ENCODE measurements at regions not wholly inside any gene's neighbourhood (a gene's known extent, or its start where the extent isn't known, plus 50 kb on each side); places are given as distances from the start of the nearest gene placed in this dataset.

DNA sequence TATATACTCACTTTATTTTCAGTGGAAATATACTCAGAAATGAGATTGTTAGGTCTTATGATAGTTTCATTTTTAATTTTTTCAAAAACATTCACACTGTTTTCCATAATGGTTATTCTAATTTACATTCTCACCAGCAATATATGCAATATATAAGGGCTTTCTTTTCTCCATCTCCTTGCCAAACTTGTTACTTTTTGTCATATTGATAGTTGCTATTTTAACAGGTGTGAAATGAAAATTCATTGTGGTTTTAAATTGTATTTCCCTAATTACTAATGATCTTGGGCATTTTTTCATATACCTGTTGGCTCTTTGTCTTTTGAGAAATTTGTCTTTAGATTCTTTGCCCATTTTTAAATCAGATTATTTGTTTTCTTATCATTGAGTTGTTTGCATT lies 325.2 kb downstream of the DIPK2A start:
- TF ChIP-seq EZH2 (IDR thresholded peaks at IDR 0.05; ENCODE audit: borderline replicate concordance, low read length) = no peak
- TF ChIP-seq, protein P1, sequence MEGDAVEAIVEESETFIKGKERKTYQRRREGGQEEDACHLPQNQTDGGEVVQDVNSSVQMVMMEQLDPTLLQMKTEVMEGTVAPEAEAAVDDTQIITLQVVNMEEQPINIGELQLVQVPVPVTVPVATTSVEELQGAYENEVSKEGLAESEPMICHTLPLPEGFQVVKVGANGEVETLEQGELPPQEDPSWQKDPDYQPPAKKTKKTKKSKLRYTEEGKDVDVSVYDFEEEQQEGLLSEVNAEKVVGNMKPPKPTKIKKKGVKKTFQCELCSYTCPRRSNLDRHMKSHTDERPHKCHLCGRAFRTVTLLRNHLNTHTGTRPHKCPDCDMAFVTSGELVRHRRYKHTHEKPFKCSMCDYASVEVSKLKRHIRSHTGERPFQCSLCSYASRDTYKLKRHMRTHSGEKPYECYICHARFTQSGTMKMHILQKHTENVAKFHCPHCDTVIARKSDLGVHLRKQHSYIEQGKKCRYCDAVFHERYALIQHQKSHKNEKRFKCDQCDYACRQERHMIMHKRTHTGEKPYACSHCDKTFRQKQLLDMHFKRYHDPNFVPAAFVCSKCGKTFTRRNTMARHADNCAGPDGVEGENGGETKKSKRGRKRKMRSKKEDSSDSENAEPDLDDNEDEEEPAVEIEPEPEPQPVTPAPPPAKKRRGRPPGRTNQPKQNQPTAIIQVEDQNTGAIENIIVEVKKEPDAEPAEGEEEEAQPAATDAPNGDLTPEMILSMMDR (conservative IDR thresholded peaks at IDR 0.05 in 1 of 2, IDR thresholded peaks at IDR 0.05 in 1 of 2; ENCODE audit: extremely low read depth in 1 of 2, insufficient read depth in 1 of 2, low read depth in 1 of 2, low read length in 2 of 2) = no peak
